HFFc6 (cell line): ENCODE measurements at regions not wholly inside any gene's neighbourhood (a gene's known extent, or its start where the extent isn't known, plus 50 kb on each side); places are given as distances from the start of the nearest gene placed in this dataset.

Experiments
- DNase-seq: peaks from one replicate; pipeline ENCODE4 v3.0.0-alpha.2; 2018
- H3K27ac Mint-ChIP-seq: 2 replicates; pipeline ENCODE4 v1.8.0; 2020; ENCODE audit warnings: mild to moderate bottlenecking, mixed read lengths
- H3K27me3 Mint-ChIP-seq: 2 replicates; pipeline ENCODE4 v1.8.0; 2021; ENCODE audit warnings: mild to moderate bottlenecking, moderate library complexity, mixed read lengths; ENCODE audit not compliant: insufficient read depth
- H3K36me3 Mint-ChIP-seq: 2 replicates; pipeline ENCODE4 v1.8.0; 2021; ENCODE audit warnings: low read depth, mixed read lengths
- H3K4me1 Mint-ChIP-seq: 2 replicates; pipeline ENCODE4 v1.8.0; 2020; ENCODE audit warnings: low read depth, mixed read lengths
- H3K4me3 Mint-ChIP-seq: 2 replicates; pipeline ENCODE4 v1.8.0; 2020; ENCODE audit warnings: mild to moderate bottlenecking, moderate library complexity, mixed read lengths
- H3K9me3 Mint-ChIP-seq: 2 replicates; pipeline ENCODE4 v1.8.0; 2020; ENCODE audit warnings: mild to moderate bottlenecking, mixed read lengths
- CTCF ChIP-seq: fragments of 200-600 bp; sonication (generic); IDR thresholded peaks from 2 replicates; pipeline ENCODE4 v1.5.0; 2021; ENCODE audit warnings: antibody characterized with exemption, mild to moderate bottlenecking

- no peak for DNase-seq
- Mint-ChIP-seq H3K4me1 (peaks cover 19% of the 10 kb centered on the region), H3K9me3 (peaks cover 6% of the 10 kb centered on the region), H3K36me3 (peaks cover 6% of the 10 kb centered on the region), H3K27ac (no peak overlapping the region), H3K27me3 (peaks cover 5% of the 10 kb centered on the region), H3K4me3 (no peak overlapping the region)
- no peak for TF ChIP-seq CTCF
These were observed 354.5 kb downstream of the NUAK1 start for GRCh38 chr12:105783983-105784947.

GRCh38 chr12:105793421-105793820, 345.3 kb downstream of the NUAK1 start:
- Mint-ChIP-seq H3K36me3 (peaks cover 32% of the 10 kb centered on the region), H3K9me3 (peaks cover 32% of the 10 kb centered on the region), H3K27me3 (no peaks in the 10 kb centered on the region; the same call in 1 of the 2 replicates), H3K27ac (no peak overlapping the region), H3K4me3 (no peak overlapping the region), H3K4me1 (peaks cover under 1% of the 10 kb centered on the region)
- TF ChIP-seq CTCF: no peak
- no peak for DNase-seq

GRCh38 chr12:105798256-105798845, 340.4 kb downstream of the NUAK1 start:
- H3K27ac Mint-ChIP-seq: no peak overlapping the region
- no peak for DNase-seq

DNA sequence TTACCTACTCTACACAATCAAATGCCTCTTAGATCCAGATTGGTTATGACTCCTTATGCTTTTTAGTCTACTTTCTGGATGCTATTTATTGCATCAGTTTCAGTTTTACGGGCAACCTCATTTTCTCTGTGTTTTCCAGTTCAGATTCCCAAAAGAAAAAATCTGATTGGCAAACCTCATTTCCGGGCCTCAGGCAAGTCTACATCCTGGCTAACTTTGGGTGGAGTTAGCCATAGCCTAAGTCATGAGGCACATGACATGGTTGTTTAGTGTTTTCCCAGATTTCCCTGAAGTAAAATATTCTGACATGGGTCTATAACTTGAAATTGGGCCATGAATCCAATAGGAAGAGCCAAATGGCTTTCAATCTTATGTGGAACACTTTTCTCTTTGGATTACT, 339.7 kb downstream of the NUAK1 start:
- H3K27me3 Mint-ChIP-seq: no peaks in the 10 kb centered on the region; the same call in 1 of the 2 replicates
- no peak for TF ChIP-seq CTCF
- DNase-seq: no peak
- peaks cover 9% of the 10 kb centered on the region for H3K4me1 Mint-ChIP-seq
- no peak overlapping the region for H3K4me3 Mint-ChIP-seq
- no peaks in the 10 kb centered on the region for H3K9me3 Mint-ChIP-seq
- peaks cover 9% of the 10 kb centered on the region for H3K36me3 Mint-ChIP-seq
- no peak overlapping the region for H3K27ac Mint-ChIP-seq

More at GRCh38 chr12:105798256-105798845, 340.4 kb downstream of the NUAK1 start:
- TF ChIP-seq CTCF: no peak
- H3K9me3 Mint-ChIP-seq: no peaks in the 10 kb centered on the region
- H3K36me3 Mint-ChIP-seq: peaks cover 9% of the 10 kb centered on the region
- H3K4me1 Mint-ChIP-seq: peaks cover 9% of the 10 kb centered on the region
- H3K27me3 Mint-ChIP-seq: no peaks in the 10 kb centered on the region; the same call in 1 of the 2 replicates
- no peak overlapping the region for H3K4me3 Mint-ChIP-seq

DNA sequence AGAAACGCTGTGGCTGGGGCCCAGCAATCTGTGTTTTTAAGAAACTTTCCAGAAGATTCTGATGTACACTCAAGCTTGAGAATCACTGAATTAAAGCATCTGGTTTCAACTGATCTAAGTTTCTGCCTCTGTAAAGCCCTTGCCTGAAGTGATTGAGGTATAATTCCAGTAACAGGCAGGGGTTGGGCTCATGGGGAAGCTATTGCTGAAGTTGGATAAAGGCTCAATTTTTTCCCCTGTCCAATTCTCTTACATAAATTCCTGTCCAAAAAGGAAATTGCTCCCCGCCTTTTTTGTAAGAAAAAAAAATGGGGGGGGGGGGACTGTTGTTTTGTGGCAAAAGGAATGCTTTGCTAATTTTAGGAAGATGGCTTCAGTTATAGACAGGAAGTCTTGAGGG, 337.4 kb downstream of the NUAK1 start:
- TF ChIP-seq CTCF: no peak
- Mint-ChIP-seq H3K9me3 (no peaks in the 10 kb centered on the region), H3K4me1 (peaks cover 9% of the 10 kb centered on the region)

More for the DNA sequence above, 337.4 kb downstream of the NUAK1 start:
- no peak for DNase-seq
- H3K27ac Mint-ChIP-seq: no peak overlapping the region
- H3K4me3 Mint-ChIP-seq: no peak overlapping the region
- no peaks in the 10 kb centered on the region; the same call in 1 of the 2 replicates for H3K27me3 Mint-ChIP-seq
- H3K36me3 Mint-ChIP-seq: peaks cover 9% of the 10 kb centered on the region
